HCT116 (cell line): ENCODE measurements at regions not wholly inside any gene's neighbourhood (a gene's known extent, or its start where the extent isn't known, plus 50 kb on each side); places are given as distances from the start of the nearest gene placed in this dataset.

Experiments
- ATF3 ChIP-seq: IDR thresholded peaks from 2 replicates; pipeline ENCODE4 v1.6.1; 2012
- CBX3 ChIP-seq: IDR thresholded peaks from 2 replicates; pipeline ENCODE4 v1.6.1; 2012; ENCODE audit warnings: low read depth
- CEBPB ChIP-seq: IDR thresholded peaks from 2 replicates; pipeline ENCODE4 v1.6.1; 2012; ENCODE audit warnings: low read depth
- CTCF ChIP-seq, 3 experiments: fragments of 200-600 bp in 1 of 3; sonication (generic) in 1 of 3; IDR thresholded peaks in 2 of 3; conservative IDR thresholded peaks in 1 of 3; 2 replicates each; pipeline ENCODE4 v1.5.1; 2012 to 2017; ENCODE audit warnings: low read depth in 2 of 3, low read length in 2 of 3, antibody characterized with exemption in 1 of 3, borderline replicate concordance in 1 of 3, control low read depth in 1 of 3, mild to moderate bottlenecking in 1 of 3, mixed read lengths in 1 of 3, mixed run types in 1 of 3, moderate library complexity in 1 of 3; ENCODE audit not compliant: insufficient read depth in 1 of 3
- JUND ChIP-seq: IDR thresholded peaks from 2 replicates; pipeline ENCODE4 v1.6.1; 2012
- POLR2A ChIP-seq: IDR thresholded peaks from 2 replicates; pipeline ENCODE4 v1.7.0; 2011; ENCODE audit warnings: borderline replicate concordance; ENCODE audit not compliant: insufficient read depth, insufficient read length; ENCODE audit errors: extremely low read depth
- POLR2AphosphoS5 ChIP-seq: IDR thresholded peaks from 2 replicates; pipeline ENCODE4 v1.6.1; 2011; ENCODE audit warnings: mild to moderate bottlenecking, low read depth, low read length, moderate library complexity
- RAD21 ChIP-seq: IDR thresholded peaks from 2 replicates; pipeline ENCODE4 v1.6.1; 2012; ENCODE audit warnings: low read depth, mild to moderate bottlenecking
- SIN3A ChIP-seq: IDR thresholded peaks from 2 replicates; pipeline ENCODE4 v1.6.1; 2012; ENCODE audit warnings: low read depth
- TCF7L2 ChIP-seq: IDR thresholded peaks from 2 replicates; pipeline ENCODE4 v1.7.0; 2011; ENCODE audit warnings: borderline replicate concordance, inconsistent platforms; ENCODE audit not compliant: insufficient read depth, insufficient read length; ENCODE audit errors: extremely low read depth
- ZBTB33 ChIP-seq: IDR thresholded peaks from 2 replicates; pipeline ENCODE4 v1.6.1; 2011; ENCODE audit warnings: mild to moderate bottlenecking, low read length, moderate library complexity; ENCODE audit not compliant: insufficient replicate concordance; ENCODE audit errors: extremely low read depth
- ZNF274 ChIP-seq: fragments of 200-500 bp; sonication (Bioruptor generic); IDR thresholded peaks from 2 replicates; pipeline ENCODE4 v1.6.1; 2014; ENCODE audit warnings: mild to moderate bottlenecking, low read depth, low read length, inconsistent platforms

GRCh38 chr3:82080261-82080660, 318.8 kb upstream of the GBE1 start:
- no peak for TF ChIP-seq CEBPB
- no peak for TF ChIP-seq POLR2A
- no peak for TF ChIP-seq TCF7L2
- no peak for TF ChIP-seq CTCF (IDR thresholded peaks at IDR 0.05 in 2 of 3, conservative IDR thresholded peaks at IDR 0.05 in 1 of 3; ENCODE audit: borderline replicate concordance in 1 of 3, insufficient read depth in 1 of 3, low read depth in 2 of 3, low read length in 2 of 3)
- no peak for TF ChIP-seq SIN3A
- TF ChIP-seq POLR2AphosphoS5 = no peak
- no peak for TF ChIP-seq RAD21
- TF ChIP-seq ZBTB33 = no peak
- TF ChIP-seq JUND = no peak
- no peak for TF ChIP-seq CBX3
- no peak for TF ChIP-seq ATF3
- no peak for TF ChIP-seq ZNF274
